GM18498 (cell line): ENCODE measurements at regions not wholly inside any gene's neighbourhood (a gene's known extent, or its start where the extent isn't known, plus 50 kb on each side); places are given as distances from the start of the nearest gene placed in this dataset.
"Not testable (repeated sequence)": the region's sequence is repeated elsewhere in the genome, so short reads cannot be mapped to it uniquely, and the experiment has no call there.

Experiments
- ATAC-seq: cut with Tn5 transposase; IDR thresholded peaks from one replicate; pipeline ENCODE4 v1.9.1; 2021; ENCODE audit warnings: mild to moderate bottlenecking, moderate library complexity; ENCODE audit not compliant: unreplicated experiment

- no peak for ATAC-seq
Measured at GRCh38 chr1:229002037-229002436, 266.8 kb downstream of the RHOU start.

DNA sequence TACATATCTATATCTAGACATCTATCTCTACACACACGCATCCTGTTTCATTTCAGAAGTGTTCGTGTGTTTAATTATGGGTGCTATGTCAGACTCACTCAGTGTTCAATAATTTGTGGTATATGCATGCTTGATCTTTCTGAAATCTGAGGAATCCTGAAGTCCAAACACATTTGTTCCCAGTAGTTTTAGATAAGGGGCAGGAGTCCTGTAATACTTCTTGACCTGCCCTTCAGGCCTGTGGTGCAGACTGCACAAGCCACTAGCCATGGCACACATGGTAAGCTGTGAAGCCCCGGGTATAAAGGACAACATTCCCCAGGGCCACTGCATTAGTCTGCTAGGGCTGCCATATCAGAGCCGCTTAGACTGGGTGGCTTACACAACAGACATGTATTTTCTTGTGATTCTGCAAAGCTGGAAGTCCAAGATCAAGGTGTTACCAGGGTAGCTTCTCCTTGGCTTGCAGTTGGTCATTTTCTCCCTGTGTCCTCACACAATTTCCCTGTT is 267.2 kb downstream of the RHOU start:
- no peak for ATAC-seq

DNA sequence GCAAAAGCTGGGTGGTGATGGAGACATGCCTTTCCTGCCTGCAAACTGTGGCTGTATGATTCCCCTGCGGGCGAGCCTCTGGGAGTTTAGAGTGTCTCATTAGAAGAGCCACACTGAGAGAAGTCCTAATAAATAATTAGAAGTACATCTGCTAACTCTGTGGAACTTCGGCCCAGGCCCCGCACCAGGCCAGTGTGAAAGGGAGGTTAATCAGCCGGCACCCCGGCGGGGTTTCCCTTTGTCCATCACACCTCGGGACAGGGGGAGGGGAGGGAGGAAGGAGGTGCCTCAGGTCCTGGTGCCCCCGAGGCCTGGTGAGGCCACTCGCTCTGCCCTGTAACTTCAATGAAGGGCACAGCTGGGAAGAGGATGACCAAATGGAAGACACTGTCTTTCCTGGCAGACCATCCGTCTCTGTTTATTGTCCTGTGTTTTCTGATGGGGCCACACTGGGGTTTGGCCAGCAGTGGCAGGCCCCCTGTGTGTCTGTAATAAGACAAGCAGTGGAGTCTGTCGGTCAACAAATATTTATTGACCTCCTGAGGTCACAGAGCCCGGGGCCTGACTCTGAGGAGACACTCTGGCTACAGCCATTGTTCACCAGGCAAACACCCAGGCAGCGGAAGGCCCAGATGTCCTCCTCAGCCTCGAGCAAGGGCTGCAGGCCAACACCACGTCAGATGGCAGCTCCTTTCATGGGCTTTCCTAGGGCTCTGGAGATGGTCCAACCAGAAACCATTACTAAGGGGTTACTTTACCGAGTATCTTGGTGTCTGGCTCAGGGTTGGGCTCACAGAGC is 267.5 kb upstream of the RAB4A start:
- ATAC-seq: no peak

- ATAC-seq: no peak
Measured at GRCh38 chr1:229004066-229004833, 266.7 kb upstream of the RAB4A start.

GRCh38 chr1:229005097-229005496 is 265.8 kb upstream of the RAB4A start:
- ATAC-seq: no peak

DNA sequence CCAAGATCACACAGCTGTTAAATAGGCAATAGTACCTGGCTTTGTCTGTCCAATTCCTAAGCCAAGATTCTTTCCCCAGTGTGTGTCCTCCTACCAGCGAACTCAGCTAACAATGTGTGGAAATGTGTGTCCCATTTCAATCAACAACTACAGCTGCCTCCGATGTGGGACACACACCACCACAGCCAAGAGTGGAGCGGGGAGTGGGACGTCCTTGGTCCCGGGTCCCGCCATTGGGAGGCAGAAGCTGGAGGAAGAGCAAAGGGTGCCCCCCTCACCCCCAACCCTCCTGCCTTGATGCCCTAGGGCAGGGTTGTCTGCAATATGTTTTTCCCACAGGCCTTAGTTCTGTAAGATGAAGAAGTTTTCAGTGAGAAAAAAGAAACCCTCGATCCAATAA is 265.4 kb upstream of the RAB4A start:
- no peak for ATAC-seq

DNA sequence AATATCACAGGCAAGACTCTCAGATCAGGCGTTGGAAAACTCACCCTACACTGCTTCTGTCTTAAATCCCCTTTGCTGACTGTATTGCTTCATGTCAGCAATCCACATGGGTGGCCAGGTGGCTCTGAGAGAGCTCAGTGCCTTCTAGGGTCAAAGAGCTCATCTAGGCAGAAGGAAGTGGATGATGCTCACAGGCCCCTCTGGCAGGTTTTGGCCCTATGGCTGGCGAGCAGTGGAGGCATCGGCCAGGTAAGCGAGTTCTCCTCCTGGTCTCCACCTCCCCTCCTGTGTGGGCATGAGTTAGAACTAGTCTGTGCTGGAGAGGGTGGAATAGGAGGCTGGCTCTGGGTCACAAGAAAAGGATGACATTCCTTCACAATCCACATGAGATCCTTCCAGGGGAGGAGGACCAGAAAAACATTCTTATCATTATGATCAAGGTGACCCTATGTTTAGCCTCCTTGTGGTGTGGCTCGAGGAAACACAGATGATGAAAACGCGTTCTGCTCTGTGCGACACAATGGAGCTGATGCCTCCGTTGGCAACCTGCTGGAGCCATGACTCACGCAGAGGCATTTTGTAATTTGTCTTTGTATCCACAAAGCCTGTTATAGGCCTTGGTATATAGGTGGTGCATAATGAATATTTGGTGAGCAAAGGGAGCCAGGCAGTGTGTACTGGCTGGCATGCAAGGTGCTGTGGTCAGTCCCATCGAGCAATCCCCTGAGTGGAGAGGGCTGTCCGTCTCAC is 264.6 kb upstream of the RAB4A start:
- ATAC-seq: no peak

DNA sequence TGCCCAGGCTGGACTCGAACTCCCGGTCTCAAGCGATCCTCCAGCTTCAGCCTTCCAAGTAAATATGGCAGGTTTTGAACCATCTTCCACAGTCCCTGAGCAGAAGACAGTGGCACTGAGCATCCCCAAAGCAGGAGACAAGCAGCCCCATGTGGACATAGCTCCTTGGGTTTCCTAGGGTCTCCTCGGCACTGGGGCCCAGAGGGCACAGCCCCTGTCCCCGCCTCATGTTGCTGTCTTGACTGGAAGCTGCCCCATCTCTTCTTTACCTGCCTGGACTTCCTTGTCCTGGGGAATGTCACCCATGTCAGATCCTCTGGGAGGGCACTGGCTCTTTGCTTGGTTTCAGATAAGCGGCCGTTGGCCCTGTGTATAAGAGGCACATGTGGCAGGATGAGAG is 263.7 kb upstream of the RAB4A start:
- ATAC-seq: no peak

GRCh38 chr1:229007701-229008100 is 263.2 kb upstream of the RAB4A start:
- ATAC-seq: no peak

DNA sequence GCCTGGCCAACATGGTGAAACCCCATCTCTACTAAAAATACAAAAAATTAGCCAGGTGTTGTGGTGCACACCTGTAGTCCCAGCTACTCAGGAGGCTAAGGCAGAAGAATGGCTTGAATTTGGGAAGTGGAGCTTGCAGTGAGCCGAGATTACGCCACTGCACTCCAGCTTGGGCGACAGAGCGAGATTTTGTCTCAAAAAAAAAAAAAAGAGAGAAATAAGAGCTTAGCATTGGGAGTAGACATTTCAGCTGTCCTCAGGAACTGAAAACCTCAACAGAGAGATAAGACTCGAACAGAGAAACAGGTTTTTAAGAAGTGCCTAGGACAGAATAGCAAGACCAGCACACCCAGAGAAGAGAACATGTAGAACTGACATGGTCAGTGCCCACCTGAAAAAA is 262.6 kb upstream of the RAB4A start:
- ATAC-seq: not testable (repeated sequence)

GRCh38 chr1:229011022-229011421 is 259.9 kb upstream of the RAB4A start:
- ATAC-seq: no peak

GRCh38 chr1:229012823-229013222 is 258.1 kb upstream of the RAB4A start:
- no peak for ATAC-seq

DNA sequence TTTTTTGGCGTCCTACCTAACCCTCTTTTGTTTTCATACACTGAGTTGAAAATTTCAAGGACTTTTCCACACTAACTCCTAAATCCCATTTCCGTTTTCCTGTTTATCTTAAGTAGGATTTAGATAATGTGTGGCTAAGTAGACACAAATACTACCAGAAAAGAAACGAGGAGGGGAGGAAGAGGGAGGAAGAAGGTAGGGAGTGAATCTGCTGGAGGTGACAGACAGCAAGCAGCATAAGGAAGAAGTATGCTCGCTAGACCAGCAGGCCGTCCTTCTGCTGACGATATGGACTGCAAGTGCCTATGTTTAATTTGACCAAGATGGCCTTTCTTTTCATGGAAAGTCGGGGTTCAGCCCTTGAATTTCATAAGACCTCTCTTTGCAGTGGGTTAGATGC is 256.9 kb upstream of the RAB4A start:
- no peak for ATAC-seq

- ATAC-seq: no peak
Measured at GRCh38 chr1:229015806-229016205, 255.1 kb upstream of the RAB4A start.

DNA sequence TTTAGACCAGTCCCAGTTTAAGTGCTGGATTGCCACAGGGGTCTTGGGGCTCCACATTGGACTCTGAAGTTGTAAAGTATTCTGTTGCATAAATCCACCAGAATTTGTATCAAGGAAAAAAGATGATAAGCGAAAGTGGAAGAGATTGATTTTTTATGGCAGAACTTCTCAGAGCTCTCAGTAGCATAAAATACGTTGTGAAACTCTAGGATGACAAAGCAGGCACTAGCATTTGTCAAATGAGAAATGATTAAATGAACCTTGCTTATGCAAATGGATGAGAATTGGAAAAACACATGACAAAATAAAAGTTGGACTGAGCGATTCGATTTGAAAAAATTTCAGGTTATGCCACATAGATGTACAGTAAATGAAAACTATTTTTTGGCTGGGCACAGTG is 253.8 kb upstream of the RAB4A start:
- ATAC-seq: no peak

- ATAC-seq: no peak
Measured at GRCh38 chr1:229018674-229019295, 252.1 kb upstream of the RAB4A start.

DNA sequence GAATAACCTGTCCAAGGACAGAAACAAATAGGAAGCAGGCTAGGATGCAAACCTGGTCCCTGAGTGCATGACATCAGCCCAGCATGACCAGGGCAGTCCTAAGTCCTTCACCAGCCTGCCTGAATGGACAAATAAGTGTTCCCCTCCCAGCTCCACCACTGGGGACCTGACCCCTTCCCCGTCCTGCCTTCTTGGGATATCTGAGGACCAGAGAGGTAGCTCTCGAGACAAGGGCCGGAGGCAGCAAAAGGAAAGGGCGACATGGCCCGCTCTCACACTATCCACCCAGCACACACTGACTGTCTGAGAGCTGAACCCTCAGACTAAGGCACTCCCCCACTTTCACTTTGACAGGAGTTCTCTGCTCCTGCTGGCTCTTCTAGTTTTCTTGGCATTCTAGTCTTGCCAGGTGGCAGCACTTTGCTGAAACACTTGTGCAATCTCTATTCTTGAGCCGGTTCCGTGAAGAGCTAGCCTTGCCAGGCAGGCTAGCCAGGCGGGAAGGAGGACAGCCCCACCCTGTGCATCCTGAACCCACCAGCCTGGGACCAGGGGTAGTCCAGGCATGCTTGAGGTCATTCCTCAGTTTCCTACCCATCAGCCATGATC is 251.1 kb upstream of the RAB4A start:
- no peak for ATAC-seq

DNA sequence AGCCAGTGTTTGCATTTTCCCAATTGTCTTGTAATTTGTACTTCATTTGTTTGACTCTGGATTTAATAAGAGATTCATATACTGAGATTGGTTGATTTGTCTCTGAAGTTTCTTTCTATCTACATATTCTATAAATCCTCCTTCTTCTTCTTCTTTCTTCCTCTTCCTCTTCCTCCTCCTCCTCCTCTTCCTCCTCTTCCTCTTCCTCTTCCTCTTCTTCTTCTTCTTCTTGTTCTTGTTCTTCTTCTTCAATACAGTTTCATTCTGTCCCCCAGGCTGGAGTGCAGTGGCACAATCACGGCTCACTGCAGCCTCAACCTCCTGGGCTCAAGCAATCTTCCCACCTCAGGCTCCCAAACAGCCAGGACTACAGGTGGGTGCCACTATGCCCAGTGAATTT is 249.9 kb upstream of the RAB4A start:
- ATAC-seq: not testable (repeated sequence)

DNA sequence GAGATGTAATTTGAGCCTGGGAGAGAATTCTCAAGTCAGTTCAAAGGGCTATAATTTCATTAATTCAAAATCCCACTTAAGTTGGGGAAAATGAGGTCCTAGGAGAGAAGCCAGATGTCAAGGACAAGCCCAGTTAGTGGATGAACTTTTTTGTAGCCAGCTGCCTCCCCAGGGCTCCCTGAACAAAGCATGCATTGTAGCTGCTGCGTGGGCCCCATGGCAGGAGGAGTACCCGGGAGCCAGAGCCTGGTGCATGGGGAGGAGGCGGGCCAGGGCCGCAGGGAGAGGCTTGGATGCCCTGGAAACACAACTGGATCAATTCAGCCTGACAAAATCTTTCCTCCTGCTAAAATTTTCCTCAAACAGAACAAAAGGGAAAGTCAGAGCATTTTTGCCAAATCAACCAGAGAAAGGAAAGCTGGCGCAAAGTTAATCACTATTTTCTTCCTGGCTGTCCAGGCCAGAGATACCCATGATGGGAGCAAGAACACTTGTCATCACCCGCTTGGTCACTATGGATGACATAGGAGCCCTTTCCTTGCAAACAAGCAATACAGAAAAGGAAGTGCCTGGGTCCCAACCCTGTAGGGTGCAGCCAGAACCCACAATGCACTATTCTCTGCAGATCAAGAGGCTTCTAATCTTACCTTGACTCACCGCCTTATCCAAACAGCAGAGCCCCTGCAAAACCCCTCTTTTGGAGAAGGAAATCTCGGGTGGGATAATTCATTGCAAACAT is 248.1 kb upstream of the RAB4A start:
- no peak for ATAC-seq
